ENCODE measurements at regions not wholly inside any gene's neighbourhood (a gene's known extent, or its start where the extent isn't known, plus 50 kb on each side); places are given as distances from the start of the nearest gene placed in this dataset.

- in situ Hi-C loops (cut with MboI), result no loop called here
- ATAC-seq (no peak), DNase-seq (ENCODE audit: low read depth, low spot score) (no peak), FAIRE-seq (no peak)
- H4K20me1 ChIP-seq (ENCODE audit: control insufficient read depth, insufficient read depth), result no peaks in the 10 kb centered on the region
- no TSS peak for BruUV-seq (replicated peaks)
- RAD21 ChIA-PET (ENCODE audit: unreplicated experiment), result no interaction called here
- no peaks in the 10 kb centered on the region for H3K4me1 ChIP-seq (ENCODE audit: control insufficient read depth, insufficient read depth, low read length)
- H3K36me3 ChIP-seq (ENCODE audit: control insufficient read depth in 2 of 2, insufficient read depth in 2 of 2, low read length in 1 of 2), result no peaks in the 10 kb centered on the region
- intact Hi-C loops (cut with micrococcal nuclease; ENCODE audit: unreplicated experiment), result no loop called here
- H2AFZ ChIP-seq (ENCODE audit: control insufficient read depth, low read depth, low read length), result no peak overlapping the region
- H3K27me3 ChIP-seq (replicated peaks in 1 of 2; ENCODE audit: control insufficient read depth in 2 of 2, insufficient read depth in 2 of 2, low read length in 1 of 2), result peaks cover 0 to 6% of the 10 kb centered on the region in 2 experiments; a peak in 3 of 4 replicates
- 26% methylated on average over 12 of the region's 12 CpGs for WGBS (ENCODE audit: insufficient coverage, insufficient replicate concordance, low lambda C conversion rate, missing lambda C conversion rate)
- no peaks in the 10 kb centered on the region for H3K79me2 ChIP-seq (ENCODE audit: control insufficient read depth, insufficient read depth, low read length)
- CTCF ChIA-PET, result no interaction called here
- TF ChIP-seq RAD21 (IDR thresholded peaks at IDR 0.05; ENCODE audit: insufficient read depth, low read depth, low read length) (no peak), BCL11A (IDR thresholded peaks at IDR 0.05; ENCODE audit: low read depth, low read length) (no peak), ATF7 (IDR thresholded peaks at IDR 0.05; ENCODE audit: low read depth) (no peak), NFXL1 (IDR thresholded peaks at IDR 0.05; ENCODE audit: borderline replicate concordance) (no peak), ESRRA (IDR thresholded peaks at IDR 0.05; ENCODE audit: low read length) (no peak), USF2 (IDR thresholded peaks at IDR 0.05; ENCODE audit: borderline replicate concordance, low read depth, low read length) (no peak), ATF2 (IDR thresholded peaks at IDR 0.05; ENCODE audit: low read length) (no peak), FOS (IDR thresholded peaks at IDR 0.05; ENCODE audit: borderline replicate concordance, extremely low read depth, insufficient read length) (no peak), MEF2A (IDR thresholded peaks at IDR 0.05; ENCODE audit: insufficient read depth, low read depth, low read length) (no peak)
- no peaks in the 10 kb centered on the region for H3K9me3 ChIP-seq (replicated peaks; ENCODE audit: control insufficient read depth, insufficient read depth, low read length)
- H3K4me3 ChIP-seq, result no peak overlapping the region
- SMC1A ChIA-PET (ENCODE audit: uncharacterized antibody, unreplicated experiment), result no interaction called here
- H3K27ac ChIP-seq (ENCODE audit: control insufficient read depth, insufficient read depth), result no peak overlapping the region
- POLR2A ChIA-PET, result no interaction called here
- no peak overlapping the region for H3K9ac ChIP-seq (ENCODE audit: control insufficient read depth, insufficient read depth, low read length)
- no peak overlapping the region for H3K4me2 ChIP-seq (ENCODE audit: control insufficient read depth, insufficient read depth)
Measured at GRCh38 chr20:48319943-48320584, 507.7 kb downstream of the PREX1 start.
